HG02852 (cell line): ENCODE measurements at regions not wholly inside any gene's neighbourhood (a gene's known extent, or its start where the extent isn't known, plus 50 kb on each side); places are given as distances from the start of the nearest gene placed in this dataset.
A peak's percentile ranks its signal among the peaks of the same experiment; 100 is the strongest.
"Not testable (repeated sequence)": the region's sequence is repeated elsewhere in the genome, so short reads cannot be mapped to it uniquely, and the experiment has no call there.

Experiments used
- ATAC-seq: cut with Tn5 transposase; IDR thresholded peaks from one replicate; pipeline ENCODE4 v1.9.1; 2021; ENCODE audit warnings: mild to moderate bottlenecking, moderate library complexity; ENCODE audit not compliant: unreplicated experiment

- ATAC-seq: no peak
Observed at GRCh38 chr4:60814549-60814948, 385.6 kb upstream of the ADGRL3 start.

GRCh38 chr4:60817609-60818008, 382.5 kb upstream of the ADGRL3 start:
- no peak for ATAC-seq

- ATAC-seq: no peak
Observed at GRCh38 chr4:60822986-60823385, 377.1 kb upstream of the ADGRL3 start.

GRCh38 chr4:60840020-60840419, 360.1 kb upstream of the ADGRL3 start:
- no peak for ATAC-seq

GRCh38 chr4:60846678-60847077, 353.4 kb upstream of the ADGRL3 start:
- ATAC-seq: no peak

- no peak for ATAC-seq
Observed at GRCh38 chr4:60847614-60848013, 352.5 kb upstream of the ADGRL3 start.

- no peak for ATAC-seq
Observed at GRCh38 chr4:60857130-60857753, 342.9 kb upstream of the ADGRL3 start.

GRCh38 chr4:60863442-60863841, 336.7 kb upstream of the ADGRL3 start:
- no peak for ATAC-seq

- ATAC-seq: no peak
Observed at GRCh38 chr4:60865273-60865672, 334.9 kb upstream of the ADGRL3 start.

GRCh38 chr4:60868232-60868960, 331.7 kb upstream of the ADGRL3 start:
- ATAC-seq: peak; percentile 57

- ATAC-seq: no peak
Observed at GRCh38 chr4:60879135-60879701, 320.9 kb upstream of the ADGRL3 start.

- ATAC-seq: no peak
Observed at GRCh38 chr4:60884587-60884986, 315.5 kb upstream of the ADGRL3 start.

- no peak for ATAC-seq
Observed at GRCh38 chr4:60885011-60885410, 315.1 kb upstream of the ADGRL3 start.

GRCh38 chr4:60890743-60891142, 309.4 kb upstream of the ADGRL3 start:
- no peak for ATAC-seq

GRCh38 chr4:60891947-60892346, 308.2 kb upstream of the ADGRL3 start:
- no peak for ATAC-seq

GRCh38 chr4:60897415-60897814, 302.7 kb upstream of the ADGRL3 start:
- ATAC-seq: no peak

GRCh38 chr4:60905162-60905561, 295.0 kb upstream of the ADGRL3 start:
- no peak for ATAC-seq

- ATAC-seq: no peak
Observed at GRCh38 chr4:60911127-60911526, 289.0 kb upstream of the ADGRL3 start.

GRCh38 chr4:60913002-60913401, 287.1 kb upstream of the ADGRL3 start:
- ATAC-seq: no peak

- no peak for ATAC-seq
Observed at GRCh38 chr4:60913671-60914070, 286.5 kb upstream of the ADGRL3 start.

GRCh38 chr4:60921735-60922134, 278.4 kb upstream of the ADGRL3 start:
- ATAC-seq: not testable (repeated sequence)

GRCh38 chr4:60923075-60923474, 277.1 kb upstream of the ADGRL3 start:
- no peak for ATAC-seq
